ENCODE measurements at regions not wholly inside any gene's neighbourhood (a gene's known extent, or its start where the extent isn't known, plus 50 kb on each side); places are given as distances from the start of the nearest gene placed in this dataset.

DNA sequence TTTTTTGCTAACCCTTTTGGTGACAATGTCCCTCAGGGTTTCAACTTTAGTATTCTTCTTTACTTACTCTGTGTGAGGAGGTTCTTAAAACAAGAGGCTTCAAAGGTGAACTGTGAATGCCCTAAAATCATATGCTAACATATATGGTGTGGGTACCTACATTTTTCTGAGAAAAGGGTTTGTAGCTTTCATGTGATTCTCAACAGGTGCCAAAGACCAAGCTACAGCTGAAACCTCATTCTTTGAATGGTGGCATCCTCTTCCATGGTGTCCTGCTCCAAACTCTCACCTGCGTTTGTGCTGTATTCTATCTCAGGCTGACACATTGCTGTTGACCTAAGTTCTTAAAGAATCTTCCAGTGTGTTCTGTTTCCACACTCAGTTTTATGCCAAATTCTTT lies 177.3 kb downstream of the PRL start:
- TF ChIP-seq POLR2A (IDR thresholded peaks at IDR 0.05) (no peak), POLR2AphosphoS5 (IDR thresholded peaks at IDR 0.05) (no peak)
- TF ChIP-seq, protein P1, sequence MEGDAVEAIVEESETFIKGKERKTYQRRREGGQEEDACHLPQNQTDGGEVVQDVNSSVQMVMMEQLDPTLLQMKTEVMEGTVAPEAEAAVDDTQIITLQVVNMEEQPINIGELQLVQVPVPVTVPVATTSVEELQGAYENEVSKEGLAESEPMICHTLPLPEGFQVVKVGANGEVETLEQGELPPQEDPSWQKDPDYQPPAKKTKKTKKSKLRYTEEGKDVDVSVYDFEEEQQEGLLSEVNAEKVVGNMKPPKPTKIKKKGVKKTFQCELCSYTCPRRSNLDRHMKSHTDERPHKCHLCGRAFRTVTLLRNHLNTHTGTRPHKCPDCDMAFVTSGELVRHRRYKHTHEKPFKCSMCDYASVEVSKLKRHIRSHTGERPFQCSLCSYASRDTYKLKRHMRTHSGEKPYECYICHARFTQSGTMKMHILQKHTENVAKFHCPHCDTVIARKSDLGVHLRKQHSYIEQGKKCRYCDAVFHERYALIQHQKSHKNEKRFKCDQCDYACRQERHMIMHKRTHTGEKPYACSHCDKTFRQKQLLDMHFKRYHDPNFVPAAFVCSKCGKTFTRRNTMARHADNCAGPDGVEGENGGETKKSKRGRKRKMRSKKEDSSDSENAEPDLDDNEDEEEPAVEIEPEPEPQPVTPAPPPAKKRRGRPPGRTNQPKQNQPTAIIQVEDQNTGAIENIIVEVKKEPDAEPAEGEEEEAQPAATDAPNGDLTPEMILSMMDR (IDR thresholded peaks at IDR 0.05 in 8 of 11, conservative IDR thresholded peaks at IDR 0.05 in 3 of 11) = no peak
